Stimulated activated CD4-positive, alpha-beta T cell treated with anti-CD3 and anti-CD28 coated beads, Interleukin-15, amount 100 ng/mL, for 24 hours (primary cell): ENCODE measurements at regions not wholly inside any gene's neighbourhood (a gene's known extent, or its start where the extent isn't known, plus 50 kb on each side); places are given as distances from the start of the nearest gene placed in this dataset.

Experiments
- DNase-seq: peaks from one replicate; pipeline ENCODE4 v3.0.0-alpha.2; 2020

GRCh38 chr2:145028101-145028920, 508.4 kb upstream of the ZEB2 start:
- DNase-seq = no peak

GRCh38 chr2:145026456-145027455, 506.8 kb upstream of the ZEB2 start:
- DNase-seq = no peak

- DNase-seq = no peak
These were observed 505.5 kb upstream of the ZEB2 start for GRCh38 chr2:145025382-145025781.

- no peak for DNase-seq
These were observed 503.5 kb upstream of the ZEB2 start for GRCh38 chr2:145023334-145023934.

DNA sequence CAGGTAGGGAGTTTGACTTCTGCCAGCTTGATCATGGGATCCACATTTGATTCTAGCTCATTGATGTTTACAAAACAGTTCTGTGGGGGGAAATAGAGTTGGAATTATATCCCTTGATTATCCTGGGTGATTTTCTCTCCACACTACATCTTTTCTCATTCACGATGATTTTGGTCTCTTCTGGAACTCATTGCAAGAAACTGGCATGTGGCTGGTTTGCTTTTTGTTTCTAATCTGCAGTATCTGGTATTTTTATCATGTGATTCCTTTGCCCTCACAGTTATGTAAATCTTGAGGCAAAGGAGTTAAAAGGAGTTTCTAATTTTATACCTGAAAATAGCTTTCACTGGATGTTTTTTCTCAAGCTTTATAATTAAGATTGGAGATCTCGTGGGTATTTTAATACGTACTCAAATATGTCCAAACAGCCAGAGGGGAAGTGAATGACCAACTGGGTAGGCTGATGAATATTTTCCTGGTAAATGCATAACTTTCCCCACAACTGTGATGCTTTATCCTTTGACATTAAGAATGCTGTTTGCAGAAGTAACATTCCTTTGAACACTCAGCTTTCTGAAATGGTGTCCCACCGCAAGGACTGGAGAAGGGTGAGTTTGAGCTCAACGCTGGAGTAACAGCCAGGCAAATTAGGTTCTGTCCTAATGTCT, 502.9 kb upstream of the ZEB2 start:
- DNase-seq = no peak

DNA sequence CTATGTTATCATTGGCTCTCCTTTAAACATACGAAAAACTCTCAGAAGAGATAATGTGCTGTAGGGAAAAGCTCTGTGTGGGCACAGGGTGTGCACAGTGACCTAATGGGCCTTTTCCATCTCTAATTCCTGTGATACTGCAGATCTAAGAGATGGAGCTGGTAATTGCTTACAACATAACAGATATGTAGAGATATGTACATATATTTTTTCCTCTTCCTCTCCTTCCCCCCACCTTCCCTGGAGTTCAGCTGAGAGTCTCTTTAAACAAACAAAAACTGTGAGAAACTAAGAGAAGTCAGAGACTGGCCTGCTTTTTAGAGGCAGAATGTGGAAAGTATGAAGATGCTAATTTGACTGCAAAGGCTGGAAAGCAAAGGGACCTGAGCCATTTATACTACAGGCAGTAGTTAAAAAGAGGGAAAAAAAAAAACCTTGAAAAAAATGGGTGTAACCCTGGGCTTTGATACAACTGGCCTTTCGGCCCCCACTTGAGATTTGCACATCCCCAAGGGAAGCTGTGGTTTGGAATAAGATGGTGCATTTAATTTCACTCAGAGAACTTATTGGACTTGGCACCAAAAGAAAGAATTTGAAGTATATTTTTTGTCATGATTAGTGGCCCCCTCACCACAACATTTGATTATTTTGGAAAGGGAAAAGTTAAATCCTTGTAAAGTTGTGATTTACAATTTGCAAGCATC, 502.2 kb upstream of the ZEB2 start:
- no peak for DNase-seq

DNA sequence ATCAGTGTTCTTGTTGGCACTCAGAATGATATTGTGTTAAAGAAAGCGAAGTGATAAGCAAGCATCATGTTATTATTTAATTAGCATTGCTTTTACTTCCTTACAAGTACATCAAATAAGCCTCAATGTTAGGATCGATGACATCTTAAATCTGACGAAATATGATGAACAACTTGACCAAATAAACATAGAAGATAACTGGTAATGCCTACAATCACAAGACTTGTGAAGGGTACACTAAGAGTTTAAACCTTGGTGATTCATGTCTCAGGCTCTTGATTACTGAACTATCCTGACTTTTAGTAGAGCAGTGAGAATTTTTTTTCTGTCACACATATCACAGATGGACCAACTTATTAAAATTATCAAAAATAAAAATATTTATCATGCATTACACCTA, 500.8 kb upstream of the ZEB2 start:
- DNase-seq = no peak

- DNase-seq = no peak
These were observed 500.2 kb upstream of the ZEB2 start for GRCh38 chr2:145020139-145020538.

GRCh38 chr2:145018502-145018901, 498.6 kb upstream of the ZEB2 start:
- DNase-seq = no peak

DNA sequence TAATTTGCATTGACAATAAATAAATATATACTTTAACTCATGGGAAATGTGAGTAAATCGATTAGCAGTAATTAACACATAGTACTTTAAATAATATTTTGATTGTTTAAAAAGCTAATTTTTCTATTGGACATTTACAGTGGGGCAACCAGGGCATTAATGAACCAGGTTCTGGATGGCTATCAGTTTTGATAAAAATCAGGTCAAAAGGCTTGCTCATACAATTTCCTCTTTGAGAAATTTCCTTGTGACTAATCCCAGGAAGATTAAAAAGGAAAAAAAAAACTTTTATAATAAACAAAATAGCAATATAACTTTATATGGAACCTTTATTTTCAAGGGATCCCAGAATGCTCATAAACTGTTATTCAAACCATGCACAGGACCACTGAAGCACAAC, 497.2 kb upstream of the ZEB2 start:
- DNase-seq = no peak

- no peak for DNase-seq
These were observed 496.8 kb upstream of the ZEB2 start for GRCh38 chr2:145016711-145017110.

DNA sequence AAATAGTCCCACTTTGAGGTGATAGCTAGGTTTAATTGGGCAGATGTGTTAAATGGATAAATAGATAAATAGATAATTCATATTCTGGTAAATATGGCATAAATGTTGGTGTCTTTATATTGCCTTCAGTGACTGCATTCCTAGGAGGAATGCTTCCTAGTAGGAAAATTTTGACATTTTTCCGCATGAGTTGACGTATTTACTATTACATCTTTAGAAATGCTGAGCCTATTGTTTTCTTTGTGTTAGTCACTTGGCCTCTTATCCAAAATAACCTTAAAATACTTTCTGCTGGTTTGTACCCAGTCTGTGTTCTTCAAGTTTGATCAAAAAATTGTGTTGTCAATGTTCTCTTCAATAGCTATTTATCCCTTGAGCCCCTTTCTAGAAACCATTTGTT, 495.6 kb upstream of the ZEB2 start:
- DNase-seq = no peak

GRCh38 chr2:145012806-145013205, 492.9 kb upstream of the ZEB2 start:
- DNase-seq = no peak

GRCh38 chr2:145012214-145012670, 492.3 kb upstream of the ZEB2 start:
- DNase-seq = no peak

- no peak for DNase-seq
These were observed 490.7 kb upstream of the ZEB2 start for GRCh38 chr2:145010635-145011034.

GRCh38 chr2:145007960-145008263, 488.0 kb upstream of the ZEB2 start:
- no peak for DNase-seq

DNA sequence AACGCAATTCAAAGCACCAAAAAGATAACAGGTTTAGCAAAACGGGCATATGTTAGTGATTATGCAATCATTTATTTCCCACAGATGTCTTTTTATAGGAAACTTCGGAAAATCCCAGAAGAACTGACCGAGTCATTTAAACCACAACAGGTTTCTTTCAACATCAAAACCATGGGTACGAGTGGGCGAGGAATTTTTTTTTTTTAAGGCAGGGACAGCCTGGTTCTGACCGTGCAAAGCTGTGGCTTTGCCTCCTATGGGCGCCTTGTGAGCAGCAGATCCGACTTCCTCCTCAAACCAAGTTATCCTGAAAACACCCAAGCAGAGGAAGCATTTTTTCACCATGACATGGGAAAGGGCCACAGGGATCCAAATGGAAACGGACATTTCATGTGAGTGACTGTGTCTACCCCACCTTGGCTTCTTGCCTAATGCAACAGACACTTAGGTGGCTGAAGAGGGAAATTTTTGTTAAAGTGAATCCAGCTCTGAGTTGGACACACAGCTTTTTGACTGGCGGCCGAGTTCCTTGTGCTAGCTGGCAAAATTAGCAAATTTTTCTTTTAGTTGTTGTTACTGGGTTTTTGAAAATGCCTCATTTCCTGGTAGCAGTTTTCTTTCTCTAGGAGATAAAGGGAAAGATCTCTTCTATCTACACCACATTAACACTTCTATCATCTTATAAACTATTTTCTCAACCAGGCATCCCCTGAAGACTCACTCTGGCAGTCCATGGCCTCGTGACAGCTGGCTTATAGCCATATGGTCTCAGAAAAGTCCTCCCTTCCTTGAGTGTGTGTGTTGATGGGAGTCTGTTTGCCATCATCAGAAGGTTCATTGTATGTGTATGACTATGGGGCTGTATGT, 487.4 kb upstream of the ZEB2 start:
- DNase-seq = no peak

DNA sequence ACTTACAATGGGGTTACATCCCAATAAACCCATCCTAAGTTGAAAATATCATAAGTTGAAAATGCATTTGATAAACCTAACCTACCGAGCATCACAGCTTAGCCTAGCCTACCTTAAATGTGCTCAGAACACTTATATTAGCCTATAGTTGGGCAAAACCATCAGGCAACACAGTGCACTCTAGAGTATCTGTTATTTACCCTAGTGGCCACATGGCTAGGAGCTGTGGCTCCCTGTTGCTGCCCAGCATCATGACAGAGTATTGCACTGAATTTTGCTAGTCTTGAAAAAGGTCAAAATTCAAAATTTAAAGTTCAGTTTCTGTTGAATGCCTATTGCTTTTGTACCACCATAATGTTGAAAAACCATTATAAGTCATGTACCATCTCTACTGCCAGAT, 482.7 kb upstream of the ZEB2 start:
- DNase-seq = no peak

DNA sequence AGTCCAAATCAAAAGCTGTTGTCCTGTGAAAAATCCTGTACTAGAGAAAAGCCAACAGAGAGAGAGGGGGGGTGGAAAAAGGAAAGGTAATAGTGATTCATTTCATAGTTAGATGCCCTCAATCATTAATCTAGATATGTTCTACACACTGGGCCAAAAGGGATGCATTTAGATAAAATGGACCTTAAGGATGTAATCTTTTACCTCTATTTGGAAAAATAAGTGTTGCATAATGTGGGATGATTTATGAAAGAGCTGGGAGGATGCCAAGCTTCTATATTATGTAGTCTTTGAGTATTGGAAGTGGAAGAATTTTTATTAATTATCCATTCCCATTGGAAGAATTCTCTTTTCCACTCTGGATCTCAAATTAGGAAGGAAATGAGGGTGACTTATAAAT, 480.5 kb upstream of the ZEB2 start:
- DNase-seq = no peak

DNA sequence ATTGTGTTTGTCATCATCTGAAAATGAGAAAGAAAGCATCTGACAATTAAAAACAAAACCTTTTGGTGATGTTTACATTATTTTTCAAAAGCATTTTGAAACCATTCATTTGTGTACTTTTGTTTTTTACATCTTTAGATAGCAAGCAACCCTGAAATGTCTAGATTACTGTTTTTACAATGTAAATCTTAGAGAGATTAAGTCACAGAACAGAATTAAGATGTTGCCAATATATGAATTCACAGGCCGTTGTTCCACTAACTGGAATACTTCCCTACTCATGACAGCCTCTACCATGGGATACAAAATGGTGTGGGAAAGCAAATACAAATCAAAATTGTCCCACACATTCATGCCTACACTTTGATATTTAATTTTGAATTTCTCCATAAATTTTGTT, 480.0 kb upstream of the ZEB2 start:
- no peak for DNase-seq
